ENCODE measurements at regions not wholly inside any gene's neighbourhood (a gene's known extent, or its start where the extent isn't known, plus 50 kb on each side); places are given as distances from the start of the nearest gene placed in this dataset.

GRCh38 chr5:4990462-4990861 is 149.7 kb upstream of the ADAMTS16 start:
- in situ Hi-C loops (cut with HindIII; ENCODE audit: low pct_unique_long_range_greater_than_20kb, low sequenced_read_pairs): no loop called here
- no peak for TF ChIP-seq JUND (IDR thresholded peaks at IDR 0.05; ENCODE audit: low read depth)

DNA sequence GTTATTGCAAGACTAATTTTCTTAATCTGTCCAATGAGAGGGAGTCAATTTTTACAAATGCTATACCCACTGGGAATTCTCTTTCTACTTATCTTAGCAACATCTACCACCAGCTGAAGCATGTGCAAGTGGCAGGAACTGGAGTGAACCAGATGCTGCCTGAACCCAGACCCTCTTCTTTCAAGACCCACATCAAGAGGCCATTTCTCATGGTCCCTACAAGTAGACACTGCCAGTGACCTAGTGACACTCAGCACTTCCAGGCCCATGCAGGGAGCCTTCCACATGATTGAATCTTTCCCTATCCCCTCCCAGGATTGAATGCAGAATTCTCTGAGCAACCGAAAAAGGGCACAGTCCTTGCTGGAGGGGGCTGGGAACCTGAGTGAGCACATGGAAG is 148.2 kb upstream of the ADAMTS16 start:
- in situ Hi-C loops (cut with HindIII; ENCODE audit: low pct_unique_long_range_greater_than_20kb, low sequenced_read_pairs): no loop called here
- no peak for TF ChIP-seq JUND (IDR thresholded peaks at IDR 0.05; ENCODE audit: low read depth)
- no peak for DNase-seq (ENCODE audit: low read depth in 1 of 2, low spot score in 1 of 2)

More at GRCh38 chr5:4990462-4990861, 149.7 kb upstream of the ADAMTS16 start:
- DNase-seq (ENCODE audit: low read depth in 1 of 2, low spot score in 1 of 2): no peak

GRCh38 chr5:4995014-4995413 is 145.1 kb upstream of the ADAMTS16 start:
- in situ Hi-C loops (cut with HindIII; ENCODE audit: low pct_unique_long_range_greater_than_20kb, low sequenced_read_pairs): no loop called here

GRCh38 chr5:5005353-5005752 is 134.8 kb upstream of the ADAMTS16 start:
- in situ Hi-C loops (cut with HindIII; ENCODE audit: low pct_unique_long_range_greater_than_20kb, low sequenced_read_pairs): no loop called here
- TF ChIP-seq JUND (IDR thresholded peaks at IDR 0.05; ENCODE audit: low read depth): no peak
- no peak for DNase-seq (ENCODE audit: low read depth in 1 of 2, low spot score in 1 of 2)

More at GRCh38 chr5:4995014-4995413, 145.1 kb upstream of the ADAMTS16 start:
- no peak for DNase-seq (ENCODE audit: low read depth in 1 of 2, low spot score in 1 of 2)
- TF ChIP-seq JUND (IDR thresholded peaks at IDR 0.05; ENCODE audit: low read depth): no peak

GRCh38 chr5:5006548-5006947 is 133.6 kb upstream of the ADAMTS16 start:
- TF ChIP-seq JUND (IDR thresholded peaks at IDR 0.05; ENCODE audit: low read depth): no peak
- no peak for DNase-seq (ENCODE audit: low read depth in 1 of 2, low spot score in 1 of 2)
- in situ Hi-C loops (cut with HindIII; ENCODE audit: low pct_unique_long_range_greater_than_20kb, low sequenced_read_pairs): no loop called here

- in situ Hi-C loops (cut with HindIII; ENCODE audit: low pct_unique_long_range_greater_than_20kb, low sequenced_read_pairs): no loop called here
- DNase-seq (ENCODE audit: low read depth in 1 of 2, low spot score in 1 of 2): no peak
- no peak for TF ChIP-seq JUND (IDR thresholded peaks at IDR 0.05; ENCODE audit: low read depth)
These were observed 130.9 kb upstream of the ADAMTS16 start for GRCh38 chr5:5009240-5009639.

DNA sequence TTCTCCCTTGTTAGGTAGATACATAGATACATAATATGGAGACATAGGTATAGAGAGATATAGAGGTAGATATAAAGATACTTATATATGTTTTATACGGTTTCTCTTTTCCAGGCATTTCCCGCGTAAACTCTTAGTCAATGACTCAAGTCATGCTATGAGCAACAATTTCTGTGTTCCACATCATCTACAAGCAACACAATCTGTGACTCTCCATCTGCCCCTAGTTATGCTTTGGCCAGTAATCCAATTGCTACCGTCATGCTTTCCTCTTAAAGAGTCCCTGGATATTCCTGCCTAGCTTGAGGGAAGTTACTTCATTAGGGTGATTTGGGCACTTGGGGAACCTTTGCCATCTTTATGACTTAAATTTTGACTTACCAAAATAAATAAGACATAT is 129.0 kb upstream of the ADAMTS16 start:
- no peak for DNase-seq (ENCODE audit: low read depth in 1 of 2, low spot score in 1 of 2)
- TF ChIP-seq JUND (IDR thresholded peaks at IDR 0.05; ENCODE audit: low read depth): no peak
- in situ Hi-C loops (cut with HindIII; ENCODE audit: low pct_unique_long_range_greater_than_20kb, low sequenced_read_pairs): no loop called here

DNA sequence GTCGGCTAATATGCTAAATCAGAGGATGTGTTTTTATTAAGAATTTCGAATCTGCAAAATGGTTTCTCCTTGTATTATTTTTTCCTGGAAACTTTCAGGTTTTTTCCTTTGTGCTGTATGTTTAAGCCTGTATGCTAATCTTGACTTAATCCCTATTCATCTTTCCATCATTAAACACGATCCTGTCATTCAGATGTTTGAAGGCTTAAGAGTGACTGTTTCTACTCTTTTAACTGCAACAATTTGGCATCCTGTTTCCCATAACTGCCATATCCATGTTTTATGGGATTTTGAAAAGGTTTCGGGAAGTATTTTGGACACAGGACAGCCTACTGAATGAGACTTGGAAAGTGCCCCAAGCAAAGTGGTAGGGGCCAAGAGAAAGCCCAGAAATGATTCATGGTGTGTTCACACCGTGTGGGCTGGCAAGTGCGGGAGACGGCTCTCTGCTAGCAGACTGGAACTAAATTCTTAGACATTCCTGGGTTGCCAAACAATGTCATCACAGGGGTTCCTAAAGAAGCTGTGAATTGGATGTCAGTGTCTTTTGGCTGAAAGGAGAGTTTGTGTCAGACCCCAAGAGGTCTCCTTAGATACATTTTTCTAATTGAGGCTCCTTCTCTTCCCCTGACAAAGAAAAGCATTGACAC is 125.4 kb upstream of the ADAMTS16 start:
- in situ Hi-C loops (cut with HindIII; ENCODE audit: low pct_unique_long_range_greater_than_20kb, low sequenced_read_pairs): no loop called here
- TF ChIP-seq JUND (IDR thresholded peaks at IDR 0.05; ENCODE audit: low read depth): no peak
- DNase-seq (ENCODE audit: low read depth in 1 of 2, low spot score in 1 of 2): no peak

- TF ChIP-seq JUND (IDR thresholded peaks at IDR 0.05; ENCODE audit: low read depth): no peak
- DNase-seq (ENCODE audit: low read depth in 1 of 2, low spot score in 1 of 2): no peak
- in situ Hi-C loops (cut with HindIII; ENCODE audit: low pct_unique_long_range_greater_than_20kb, low sequenced_read_pairs): no loop called here
These were observed 122.1 kb upstream of the ADAMTS16 start for GRCh38 chr5:5017827-5018577.

- in situ Hi-C loops (cut with HindIII; ENCODE audit: low pct_unique_long_range_greater_than_20kb, low sequenced_read_pairs): no loop called here
- no peak for TF ChIP-seq JUND (IDR thresholded peaks at IDR 0.05; ENCODE audit: low read depth)
- no peak for DNase-seq (ENCODE audit: low read depth in 1 of 2, low spot score in 1 of 2)
These were observed 121.6 kb upstream of the ADAMTS16 start for GRCh38 chr5:5018578-5018970.

- TF ChIP-seq JUND (IDR thresholded peaks at IDR 0.05; ENCODE audit: low read depth): no peak
- DNase-seq (ENCODE audit: low read depth in 1 of 2, low spot score in 1 of 2): no peak
- in situ Hi-C loops (cut with HindIII; ENCODE audit: low pct_unique_long_range_greater_than_20kb, low sequenced_read_pairs): no loop called here
These were observed 118.7 kb upstream of the ADAMTS16 start for GRCh38 chr5:5021436-5021835.

DNA sequence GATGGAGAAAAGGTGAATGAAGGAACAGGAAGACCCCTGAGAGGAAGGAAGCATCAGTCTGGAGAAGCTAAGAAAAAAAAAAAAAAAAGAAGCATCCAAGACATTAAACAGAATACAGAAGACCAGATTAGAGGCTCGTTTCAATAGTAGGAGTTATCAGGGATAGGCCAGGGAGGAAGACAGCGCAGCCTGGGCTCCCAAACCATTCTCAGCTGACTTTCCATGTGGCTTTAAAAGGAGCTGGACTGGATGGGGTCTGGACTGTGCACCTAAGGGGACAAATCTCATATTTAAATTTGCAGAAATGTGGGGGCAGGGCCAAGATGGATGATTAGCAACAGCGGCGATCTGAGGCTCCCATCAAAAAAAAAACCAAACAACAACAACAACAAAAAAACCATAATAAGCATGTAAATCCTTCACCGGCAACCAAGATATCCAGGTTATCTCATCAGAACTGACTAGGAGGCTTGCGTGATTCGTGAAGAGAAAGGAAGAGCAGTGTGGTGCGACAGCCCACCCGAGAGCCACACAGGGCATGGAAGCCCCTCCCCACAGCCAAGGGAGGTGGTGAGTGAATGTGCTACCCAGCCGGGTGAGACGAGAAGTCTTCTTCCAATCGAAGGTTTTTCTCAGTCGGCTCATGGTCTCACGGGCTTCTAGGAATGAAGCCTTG is 114.9 kb upstream of the ADAMTS16 start:
- TF ChIP-seq JUND (IDR thresholded peaks at IDR 0.05; ENCODE audit: low read depth): no peak
- no peak for DNase-seq (ENCODE audit: low read depth in 1 of 2, low spot score in 1 of 2)
- in situ Hi-C loops (cut with HindIII; ENCODE audit: low pct_unique_long_range_greater_than_20kb, low sequenced_read_pairs): no loop called here

GRCh38 chr5:5025774-5026408 is 114.2 kb upstream of the ADAMTS16 start:
- TF ChIP-seq JUND (IDR thresholded peaks at IDR 0.05; ENCODE audit: low read depth): no peak
- in situ Hi-C loops (cut with HindIII; ENCODE audit: low pct_unique_long_range_greater_than_20kb, low sequenced_read_pairs): no loop called here
- DNase-seq (ENCODE audit: low read depth in 1 of 2, low spot score in 1 of 2): peak; percentile 11 to 71
